Neural cell (in vitro differentiated cells): ENCODE measurements at regions not wholly inside any gene's neighbourhood (a gene's known extent, or its start where the extent isn't known, plus 50 kb on each side); places are given as distances from the start of the nearest gene placed in this dataset.

ENCODE experiments used
- H2AFZ ChIP-seq: fragments of 200-600, 300-800 bp; sonication (generic), shearing (Covaris generic); 2 replicates; pipeline ENCODE4 v1.6.0; 2014; ENCODE audit warnings: low read depth, mild to moderate bottlenecking, antibody characterized with exemption, low read length, moderate library complexity
- H3F3A ChIP-seq: fragments of 200-600 bp; shearing (Covaris generic); 2 replicates; pipeline ENCODE4 v1.6.1; 2016; ENCODE audit warnings: mild to moderate bottlenecking, moderate library complexity, mixed read lengths, antibody characterized with exemption, low read length; ENCODE audit not compliant: insufficient read depth, poor library complexity, severe bottlenecking
- H3K27ac ChIP-seq: fragments of 200-600, 300-800 bp; sonication (generic), shearing (Covaris generic); 2 replicates; pipeline ENCODE4 v1.5.1; 2014; ENCODE audit warnings: mild to moderate bottlenecking, low read length, moderate library complexity
- H3K27me3 ChIP-seq: fragments of 300-800, 200-600 bp; sonication (generic), shearing (Covaris generic); 2 replicates; pipeline ENCODE4 v1.6.0; 2014; ENCODE audit warnings: mild to moderate bottlenecking, low read depth, low read length, moderate library complexity; ENCODE audit not compliant: insufficient read depth
- H3K36me3 ChIP-seq: fragments of 300-800, 200-600 bp; sonication (generic), shearing (Covaris generic); 2 replicates; pipeline ENCODE4 v1.5.1; 2014; ENCODE audit warnings: mild to moderate bottlenecking, antibody characterized with exemption, low read length, moderate library complexity; ENCODE audit not compliant: insufficient read depth
- H3K4me2 ChIP-seq: fragments of 300-800, 200-600 bp; sonication (generic), shearing (Covaris generic); 2 replicates; pipeline ENCODE4 v1.6.0; 2014; ENCODE audit warnings: mild to moderate bottlenecking, low read length
- H3K4me3 ChIP-seq: fragments of 300-800, 200-600 bp; sonication (generic), shearing (Covaris generic); 2 replicates; pipeline ENCODE4 v1.5.1; 2014; ENCODE audit warnings: mild to moderate bottlenecking, low read length, moderate library complexity
- H3K79me2 ChIP-seq: fragments of 200-600 bp; shearing (Covaris generic); replicated peaks from 2 replicates; pipeline ENCODE4 v1.6.0; 2014; ENCODE audit warnings: mild to moderate bottlenecking, low read length, moderate library complexity; ENCODE audit not compliant: insufficient read depth
- H3K9ac ChIP-seq: fragments of 300-800, 200-600 bp; sonication (generic), shearing (Covaris generic); 2 replicates; pipeline ENCODE4 v1.6.1; 2016; ENCODE audit warnings: mild to moderate bottlenecking, low read length, mixed read lengths
- H3K9me2 ChIP-seq: fragments of 200-600 bp; shearing (Covaris generic); 2 replicates; pipeline ENCODE4 v1.6.1; 2016; ENCODE audit warnings: mild to moderate bottlenecking, low read length, mixed read lengths; ENCODE audit not compliant: insufficient read depth
- H3K9me3 ChIP-seq: fragments of 200-600, 300-800 bp; sonication (generic), shearing (Covaris generic); 2 replicates; pipeline ENCODE4 v1.6.1; 2016; ENCODE audit warnings: mild to moderate bottlenecking, mixed run types, low read length, moderate library complexity, mixed read lengths
- H4K20me1 ChIP-seq: fragments of 200-600 bp; shearing (Covaris generic); 2 replicates; pipeline ENCODE4 v1.6.1; 2016; ENCODE audit warnings: mild to moderate bottlenecking, mixed run types; ENCODE audit not compliant: insufficient read depth
- EP300 ChIP-seq: fragments of 450-650 bp; conservative IDR thresholded peaks from 2 replicates; pipeline ENCODE4 v1.6.1; 2014; ENCODE audit warnings: antibody characterized with exemption, mild to moderate bottlenecking, moderate library complexity; ENCODE audit not compliant: poor library complexity, severe bottlenecking
- EZH2 ChIP-seq: fragments of 200-600, 300-800 bp; shearing (Covaris generic), sonication (generic); IDR thresholded peaks from 2 replicates; pipeline ENCODE4 v1.6.1; 2014; ENCODE audit warnings: antibody characterized with exemption, low read length, borderline replicate concordance, mild to moderate bottlenecking; ENCODE audit not compliant: insufficient read depth, poor library complexity, severe bottlenecking
- MXI1 ChIP-seq: fragments of 450-650 bp; conservative IDR thresholded peaks from 2 replicates; pipeline ENCODE4 v1.6.1; 2014; ENCODE audit warnings: antibody characterized with exemption, mild to moderate bottlenecking; ENCODE audit not compliant: poor library complexity, severe bottlenecking
- POLR2AphosphoS5 ChIP-seq: IDR thresholded peaks from 2 replicates; pipeline ENCODE4 v1.6.1; 2012
- RAD21 ChIP-seq: fragments of 450-650 bp; conservative IDR thresholded peaks from 2 replicates; pipeline ENCODE4 v1.6.1; 2014; ENCODE audit warnings: antibody characterized with exemption, mild to moderate bottlenecking, moderate library complexity
- REST ChIP-seq: IDR thresholded peaks from 2 replicates; pipeline ENCODE4 v1.6.1; 2012; ENCODE audit warnings: borderline replicate concordance
- SMC3 ChIP-seq: fragments of 450-650 bp; conservative IDR thresholded peaks from 2 replicates; pipeline ENCODE4 v1.6.1; 2014; ENCODE audit warnings: antibody characterized with exemption, mild to moderate bottlenecking, moderate library complexity; ENCODE audit not compliant: poor library complexity
- TAF1 ChIP-seq: IDR thresholded peaks from 2 replicates; pipeline ENCODE4 v1.6.1; 2012; ENCODE audit warnings: low read depth
- TF ChIP-seq, protein P1 (sequence below): fragments of 450-650 bp; IDR thresholded peaks from 2 replicates; pipeline ENCODE4 v1.5.1; 2014; ENCODE audit warnings: antibody characterized with exemption, mild to moderate bottlenecking, moderate library complexity; ENCODE audit not compliant: poor library complexity, severe bottlenecking

GRCh38 chr16:86941731-86942130 lies 363.4 kb downstream of the FOXL1 start:
- no peaks in the 10 kb centered on the region for H3F3A ChIP-seq
- no peaks in the 10 kb centered on the region for H4K20me1 ChIP-seq
- H3K9me3 ChIP-seq, result peaks cover 7% of the 10 kb centered on the region
- H3K4me2 ChIP-seq, result no peak overlapping the region
- no peak overlapping the region for H2AFZ ChIP-seq
- no peaks in the 10 kb centered on the region for H3K79me2 ChIP-seq
- H3K27me3 ChIP-seq, result no peaks in the 10 kb centered on the region
- TF ChIP-seq, protein P1, sequence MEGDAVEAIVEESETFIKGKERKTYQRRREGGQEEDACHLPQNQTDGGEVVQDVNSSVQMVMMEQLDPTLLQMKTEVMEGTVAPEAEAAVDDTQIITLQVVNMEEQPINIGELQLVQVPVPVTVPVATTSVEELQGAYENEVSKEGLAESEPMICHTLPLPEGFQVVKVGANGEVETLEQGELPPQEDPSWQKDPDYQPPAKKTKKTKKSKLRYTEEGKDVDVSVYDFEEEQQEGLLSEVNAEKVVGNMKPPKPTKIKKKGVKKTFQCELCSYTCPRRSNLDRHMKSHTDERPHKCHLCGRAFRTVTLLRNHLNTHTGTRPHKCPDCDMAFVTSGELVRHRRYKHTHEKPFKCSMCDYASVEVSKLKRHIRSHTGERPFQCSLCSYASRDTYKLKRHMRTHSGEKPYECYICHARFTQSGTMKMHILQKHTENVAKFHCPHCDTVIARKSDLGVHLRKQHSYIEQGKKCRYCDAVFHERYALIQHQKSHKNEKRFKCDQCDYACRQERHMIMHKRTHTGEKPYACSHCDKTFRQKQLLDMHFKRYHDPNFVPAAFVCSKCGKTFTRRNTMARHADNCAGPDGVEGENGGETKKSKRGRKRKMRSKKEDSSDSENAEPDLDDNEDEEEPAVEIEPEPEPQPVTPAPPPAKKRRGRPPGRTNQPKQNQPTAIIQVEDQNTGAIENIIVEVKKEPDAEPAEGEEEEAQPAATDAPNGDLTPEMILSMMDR, result no peak
- TF ChIP-seq MXI1 (no peak), REST (no peak), POLR2AphosphoS5 (no peak), SMC3 (no peak), TAF1 (no peak), EZH2 (no peak), EP300 (no peak), RAD21 (no peak)
- H3K27ac ChIP-seq, result no peak overlapping the region
- no peak overlapping the region for H3K9ac ChIP-seq
- no peak overlapping the region for H3K4me3 ChIP-seq
- no peaks in the 10 kb centered on the region for H3K9me2 ChIP-seq
- no peaks in the 10 kb centered on the region for H3K36me3 ChIP-seq

DNA sequence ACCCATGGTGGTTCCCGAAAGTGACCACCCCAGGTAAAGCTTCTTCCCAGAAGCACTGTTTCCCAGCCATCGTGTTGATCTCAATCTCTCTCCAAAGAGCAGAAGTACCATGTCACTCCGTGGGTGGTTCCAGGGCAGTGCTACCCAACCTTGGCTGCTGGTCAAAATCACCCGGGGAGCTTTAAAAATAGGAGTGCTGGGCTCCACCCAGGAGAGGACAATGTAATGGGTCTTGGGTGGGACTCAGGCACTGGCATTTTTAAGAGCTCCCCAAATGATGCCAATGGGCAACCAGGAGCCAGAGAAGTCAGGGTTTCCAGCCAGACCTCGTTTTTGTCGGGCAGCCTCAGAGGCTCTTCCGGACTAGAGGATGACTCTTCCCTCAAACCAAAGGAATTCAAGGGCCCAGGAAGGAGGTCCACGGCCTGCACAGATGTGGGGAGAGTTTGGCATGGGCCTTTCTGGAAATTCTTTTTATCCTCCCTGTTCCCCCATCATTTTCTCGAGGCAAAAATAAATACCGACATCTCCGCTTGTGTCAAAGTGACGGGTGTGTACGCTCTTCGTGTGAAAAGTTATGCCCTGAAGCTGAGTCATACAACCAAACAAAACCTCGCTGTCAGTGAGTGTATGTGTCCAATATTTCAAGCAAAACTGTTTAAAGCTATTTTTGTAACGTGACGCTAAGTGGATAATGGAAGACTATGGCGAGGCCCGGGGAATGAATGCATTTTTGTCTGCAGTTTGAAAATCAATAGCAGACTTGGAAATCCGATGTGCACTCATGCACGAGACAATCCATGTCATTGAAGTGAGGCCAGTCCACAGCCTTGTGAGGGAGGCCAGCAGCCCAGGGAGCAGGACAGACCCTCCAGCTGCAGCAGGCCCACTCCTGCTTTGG lies 364.1 kb downstream of the FOXL1 start:
- Histone ChIP-seq H3K27me3 (no peaks in the 10 kb centered on the region), H3K4me2 (no peak overlapping the region), H3K9ac (no peak overlapping the region), H3K36me3 (no peaks in the 10 kb centered on the region), H2AFZ (no peak overlapping the region), H4K20me1 (no peaks in the 10 kb centered on the region), H3K4me3 (no peak overlapping the region), H3K79me2 (no peaks in the 10 kb centered on the region), H3K9me3 (peaks cover 7% of the 10 kb centered on the region), H3F3A (no peaks in the 10 kb centered on the region), H3K9me2 (no peaks in the 10 kb centered on the region), H3K27ac (no peak overlapping the region)
- TF ChIP-seq SMC3 (no peak), TAF1 (no peak), RAD21 (no peak), EP300 (no peak), POLR2AphosphoS5 (no peak), REST (no peak), EZH2 (no peak)
